ENCODE measurements at regions not wholly inside any gene's neighbourhood (a gene's known extent, or its start where the extent isn't known, plus 50 kb on each side); places are given as distances from the start of the nearest gene placed in this dataset.

DNA sequence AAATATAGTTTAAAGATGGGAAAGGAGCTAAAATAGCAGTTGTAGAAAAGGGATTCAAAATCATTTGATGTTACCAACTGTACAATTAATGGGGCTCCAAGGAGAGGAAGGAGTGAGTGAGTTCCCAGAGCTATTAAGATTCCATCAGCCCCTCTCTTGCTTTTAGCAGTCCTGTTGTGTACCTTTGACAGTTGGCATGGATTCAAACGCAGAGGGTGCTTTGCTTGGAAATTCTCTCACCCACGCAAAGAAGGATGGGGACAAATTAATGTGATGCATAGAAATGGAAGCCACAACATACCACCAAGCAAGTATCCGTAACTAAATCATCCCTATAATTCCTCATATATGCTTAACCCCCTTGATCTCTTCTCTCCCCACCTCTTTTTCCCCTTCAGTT is 461.3 kb downstream of the EBF1 start:
- TF ChIP-seq, protein P1, sequence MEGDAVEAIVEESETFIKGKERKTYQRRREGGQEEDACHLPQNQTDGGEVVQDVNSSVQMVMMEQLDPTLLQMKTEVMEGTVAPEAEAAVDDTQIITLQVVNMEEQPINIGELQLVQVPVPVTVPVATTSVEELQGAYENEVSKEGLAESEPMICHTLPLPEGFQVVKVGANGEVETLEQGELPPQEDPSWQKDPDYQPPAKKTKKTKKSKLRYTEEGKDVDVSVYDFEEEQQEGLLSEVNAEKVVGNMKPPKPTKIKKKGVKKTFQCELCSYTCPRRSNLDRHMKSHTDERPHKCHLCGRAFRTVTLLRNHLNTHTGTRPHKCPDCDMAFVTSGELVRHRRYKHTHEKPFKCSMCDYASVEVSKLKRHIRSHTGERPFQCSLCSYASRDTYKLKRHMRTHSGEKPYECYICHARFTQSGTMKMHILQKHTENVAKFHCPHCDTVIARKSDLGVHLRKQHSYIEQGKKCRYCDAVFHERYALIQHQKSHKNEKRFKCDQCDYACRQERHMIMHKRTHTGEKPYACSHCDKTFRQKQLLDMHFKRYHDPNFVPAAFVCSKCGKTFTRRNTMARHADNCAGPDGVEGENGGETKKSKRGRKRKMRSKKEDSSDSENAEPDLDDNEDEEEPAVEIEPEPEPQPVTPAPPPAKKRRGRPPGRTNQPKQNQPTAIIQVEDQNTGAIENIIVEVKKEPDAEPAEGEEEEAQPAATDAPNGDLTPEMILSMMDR (IDR thresholded peaks at IDR 0.05) = no peak
- TF ChIP-seq POLR2A (IDR thresholded peaks at IDR 0.05) = no peak
